IMR-90 (cell line): ENCODE measurements at regions not wholly inside any gene's neighbourhood (a gene's known extent, or its start where the extent isn't known, plus 50 kb on each side); places are given as distances from the start of the nearest gene placed in this dataset.

Experiments used
- ATAC-seq: fragments of 200-7000 bp; cut with Tn5 transposase; 2 replicates; pipeline ENCODE4 v1.9.1; 2020; ENCODE audit warnings: low read depth, mild to moderate bottlenecking, moderate library complexity
- BruUV-seq: library from RNA; stranded (reverse); fragments of 400-500 nt; replicated peaks from 2 replicates; lab custom pipeline; 2021; lab: Mats Ljungman, UMichigan
- CTCF ChIA-PET: fragments of 300-600 bp; formaldehyde crosslinking; extraction: SDS; loops from one replicate; lab custom pipeline; 2021; ENCODE audit warnings: antibody characterized with exemption; lab: Yijun Ruan, JAX
- POLR2A ChIA-PET: fragments of 300-600 bp; sonication (Branson Sonifier 250); formaldehyde crosslinking; loops from one replicate; lab custom pipeline; 2022; ENCODE audit warnings: antibody characterized with exemption; ENCODE audit not compliant: unreplicated experiment; lab: Charles Lee
- DNase-seq: peaks from one replicate; pipeline ENCODE4 v3.0.0; 2013
- H2AFZ ChIP-seq: replicated peaks from 2 replicates; pipeline ENCODE3; 2013; ENCODE audit warnings: low read length, mild to moderate bottlenecking; ENCODE audit not compliant: poor library complexity
- H2AK5ac ChIP-seq: 2 replicates; pipeline ENCODE4 v1.6.1; 2013; ENCODE audit warnings: low read depth, low read length, inconsistent platforms
- H2AK9ac ChIP-seq: replicated peaks from 2 replicates; pipeline ENCODE3; 2013; ENCODE audit warnings: mild to moderate bottlenecking, low read depth, low read length, moderate library complexity; ENCODE audit not compliant: poor library complexity
- H2BK120ac ChIP-seq: 2 replicates; pipeline ENCODE4 v1.6.1; 2013; ENCODE audit warnings: low read depth, low read length, inconsistent platforms
- H2BK15ac ChIP-seq: 3 replicates; pipeline ENCODE4 v1.6.1; 2013; ENCODE audit warnings: low read depth, low read length, inconsistent platforms
- H2BK20ac ChIP-seq: 2 replicates; pipeline ENCODE4 v1.6.1; 2013; ENCODE audit warnings: low read depth, mild to moderate bottlenecking, inconsistent platforms, low read length, moderate library complexity
- H2BK5ac ChIP-seq: 2 replicates; pipeline ENCODE4 v1.6.1; 2013; ENCODE audit warnings: mild to moderate bottlenecking, low read depth, low read length, inconsistent platforms; ENCODE audit not compliant: poor library complexity, severe bottlenecking
- H3K14ac ChIP-seq: replicated peaks from 2 replicates; pipeline ENCODE4 v1.6.1; 2013; ENCODE audit warnings: low read depth, low read length, inconsistent platforms
- H3K18ac ChIP-seq: 2 replicates; pipeline ENCODE4 v1.6.1; 2013; ENCODE audit warnings: low read depth, low read length, control low read depth
- H3K23ac ChIP-seq: 2 replicates; pipeline ENCODE4 v1.6.1; 2013; ENCODE audit warnings: low read depth, low read length, inconsistent platforms
- H3K27ac ChIP-seq: 2 replicates; pipeline ENCODE4 v1.5.1; 2013; ENCODE audit warnings: mild to moderate bottlenecking, control low read depth, low read length; ENCODE audit not compliant: insufficient read depth
- H3K27me3 ChIP-seq: 2 replicates; pipeline ENCODE4 v1.6.1; 2013; ENCODE audit warnings: low read length; ENCODE audit not compliant: control insufficient read depth, insufficient read depth
- H3K36me3 ChIP-seq: 2 replicates; pipeline ENCODE4 v1.6.1; 2013; ENCODE audit warnings: low read length, mixed read lengths; ENCODE audit not compliant: control insufficient read depth, insufficient read depth
- H3K4ac ChIP-seq: 2 replicates; pipeline ENCODE4 v1.6.1; 2013; ENCODE audit warnings: low read depth, low read length, inconsistent platforms
- H3K4me1 ChIP-seq: 2 replicates; pipeline ENCODE4 v1.6.1; 2013; ENCODE audit warnings: low read length, mixed read lengths; ENCODE audit not compliant: control insufficient read depth, insufficient read depth
- H3K4me2 ChIP-seq: 2 replicates; pipeline ENCODE4 v1.6.1; 2013; ENCODE audit warnings: low read depth, mild to moderate bottlenecking, control low read depth, low read length, moderate library complexity
- H3K4me3 ChIP-seq: 2 replicates; pipeline ENCODE4 v1.5.1; 2013; ENCODE audit warnings: low read depth, mild to moderate bottlenecking, control low read depth, low read length, moderate library complexity; ENCODE audit not compliant: insufficient read depth
- H3K56ac ChIP-seq: 2 replicates; pipeline ENCODE4 v1.6.1; 2013; ENCODE audit warnings: low read length, inconsistent platforms; ENCODE audit not compliant: insufficient read depth; ENCODE audit errors: extremely low read depth
- H3K79me1 ChIP-seq, 2 experiments: 2 replicates each; pipeline ENCODE4 v1.6.1; 2013; ENCODE audit warnings: low read length in 2 of 2, inconsistent platforms in 1 of 2, low read depth in 1 of 2
- H3K9ac ChIP-seq: 2 replicates; pipeline ENCODE4 v1.6.1; 2013; ENCODE audit warnings: low read depth, low read length, control low read depth
- H3K9me1 ChIP-seq: 2 replicates; pipeline ENCODE4 v1.6.1; 2013; ENCODE audit warnings: low read length, inconsistent platforms; ENCODE audit not compliant: insufficient read depth
- H3K9me3 ChIP-seq: 2 replicates; pipeline ENCODE4 v1.6.1; 2013; ENCODE audit warnings: low read length; ENCODE audit not compliant: control insufficient read depth, insufficient read depth
- H4K20me1 ChIP-seq: 2 replicates; pipeline ENCODE4 v1.6.1; 2013; ENCODE audit warnings: low read length, inconsistent platforms; ENCODE audit not compliant: insufficient read depth
- H4K5ac ChIP-seq: 2 replicates; pipeline ENCODE4 v1.6.1; 2013; ENCODE audit warnings: mild to moderate bottlenecking, low read depth, low read length, control low read depth
- H4K8ac ChIP-seq, 2 experiments: 2 replicates each; pipeline ENCODE4 v1.6.1; 2013; ENCODE audit warnings: low read depth in 2 of 2, low read length in 2 of 2, control low read depth in 1 of 2, inconsistent platforms in 1 of 2
- H4K91ac ChIP-seq: 2 replicates; pipeline ENCODE4 v1.6.1; 2013; ENCODE audit warnings: low read depth, low read length, inconsistent platforms; ENCODE audit not compliant: insufficient read depth
- BHLHE40 ChIP-seq: fragments of 150-350 bp; IDR thresholded peaks from 2 replicates; pipeline ENCODE4 v1.6.1; 2016; ENCODE audit warnings: mild to moderate bottlenecking, low read depth, low read length
- CEBPB ChIP-seq: IDR thresholded peaks from 2 replicates; pipeline ENCODE4 v1.6.1; 2012; ENCODE audit warnings: low read depth, low read length, improper control_type of control experiment
- CHD1 ChIP-seq: IDR thresholded peaks from 2 replicates; pipeline ENCODE4 v1.6.1; 2012; ENCODE audit warnings: low read depth, low read length, improper control_type of control experiment
- ELK1 ChIP-seq: fragments of 150-350 bp; IDR thresholded peaks from 2 replicates; pipeline ENCODE4 v1.6.1; 2016; ENCODE audit warnings: low read depth, mild to moderate bottlenecking, low read length, moderate library complexity, borderline replicate concordance
- FOS ChIP-seq: fragments of 150-350 bp; IDR thresholded peaks from 2 replicates; pipeline ENCODE4 v1.6.1; 2016; ENCODE audit warnings: low read depth, low read length
- MAFK ChIP-seq: IDR thresholded peaks from 2 replicates; pipeline ENCODE4 v1.6.1; 2012; ENCODE audit warnings: low read depth, low read length, improper control_type of control experiment
- MAZ ChIP-seq: IDR thresholded peaks from 2 replicates; pipeline ENCODE4 v1.6.1; 2012; ENCODE audit warnings: low read depth, mild to moderate bottlenecking, low read length, improper control_type of control experiment, moderate library complexity, borderline replicate concordance
- POLR2A ChIP-seq: IDR thresholded peaks from 2 replicates; pipeline ENCODE4 v1.6.1; 2012; ENCODE audit warnings: mild to moderate bottlenecking, low read depth, low read length
- RCOR1 ChIP-seq: IDR thresholded peaks from 2 replicates; pipeline ENCODE4 v1.6.1; 2012; ENCODE audit warnings: mild to moderate bottlenecking, low read length, improper control_type of control experiment; ENCODE audit not compliant: insufficient replicate concordance
- RFX5 ChIP-seq: IDR thresholded peaks from 2 replicates; pipeline ENCODE4 v1.8.0; 2012; ENCODE audit warnings: low read depth, mild to moderate bottlenecking, low read length, moderate library complexity
- USF2 ChIP-seq: fragments of 150-350 bp; IDR thresholded peaks from 2 replicates; pipeline ENCODE4 v1.6.1; 2017; ENCODE audit warnings: mild to moderate bottlenecking, antibody characterized with exemption, low read length, low read depth
- WGBS, 2 experiments: methylation state at CpG; one replicate each; pipeline versions ENCODE4 v1.1.5 to v1.1.7; 2013; ENCODE audit warnings: missing lambda C conversion rate in 2 of 2; ENCODE audit not compliant: insufficient read length in 1 of 2; ENCODE audit errors: extremely low coverage in 2 of 2; 5-methylcytosine and 5-hydroxymethylcytosine counted together
- dilution Hi-C: fragments of 300-500 bp; cut with HindIII; formaldehyde crosslinking; loops from one replicate; pipeline ENCODE4 v1.14.3; 2018; ENCODE audit warnings: low sequenced_read_pairs; ENCODE audit not compliant: unreplicated experiment
- in situ Hi-C: fragments of 300-500 bp; cut with MboI; formaldehyde crosslinking; loops from 3 replicates; pipeline ENCODE4 v1.14.3; 2019; ENCODE audit warnings: low sequenced_read_pairs, inconsistent platforms, mixed read lengths
- intact Hi-C: fragments of 100-400 bp; cut with micrococcal nuclease; formaldehyde crosslinking; loops from 2 replicates; pipeline ENCODE4 v1.10.0; 2022

GRCh38 chr21:16625491-16625890 lies 887.4 kb upstream of the CXADR start:
- no peak overlapping the region for H2AFZ ChIP-seq
- ChIA-PET CTCF (interaction anchor here (0.9 kb wide), 1 partner anchor 9 kb away, joined by 3 read pairs; no protein-coding TSS in a partner anchor), POLR2A (no interaction called here)
- no peak overlapping the region for H2BK5ac ChIP-seq
- no TSS peak for BruUV-seq
- H2BK20ac ChIP-seq, result no peak overlapping the region
- H3K18ac ChIP-seq, result no peak overlapping the region
- no peak overlapping the region for H4K8ac ChIP-seq
- H3K36me3 ChIP-seq, result no peaks in the 10 kb centered on the region
- H2AK5ac ChIP-seq, result no peak overlapping the region
- no peak overlapping the region for H2AK9ac ChIP-seq
- dilution Hi-C loops, result no loop called here
- no peaks in the 10 kb centered on the region for H3K27me3 ChIP-seq
- no peak overlapping the region for H4K5ac ChIP-seq
- in situ Hi-C loops, result no loop called here
- no peak overlapping the region for H4K91ac ChIP-seq
- no peak overlapping the region for H3K27ac ChIP-seq
- no peaks in the 10 kb centered on the region for H4K20me1 ChIP-seq
- no peak overlapping the region for H3K56ac ChIP-seq
- no peak overlapping the region for H2BK120ac ChIP-seq
- H3K9ac ChIP-seq, result no peak overlapping the region
- no peaks in the 10 kb centered on the region for H3K9me1 ChIP-seq
- H3K14ac ChIP-seq, result no peak overlapping the region
- H3K23ac ChIP-seq, result no peak overlapping the region
- ATAC-seq, result no peak
- H3K4me1 ChIP-seq, result no peaks in the 10 kb centered on the region
- no peak for DNase-seq
- H3K79me1 ChIP-seq, result no peaks in the 10 kb centered on the region
- no CpG with 5 or more reads among the region's 1 CpG for WGBS, 2 experiments
- H2BK15ac ChIP-seq, result no peak overlapping the region
- intact Hi-C loops, result no loop called here
- no peak overlapping the region for H3K4me2 ChIP-seq
- H3K4me3 ChIP-seq, result no peak overlapping the region
- TF ChIP-seq MAZ (no peak), RFX5 (no peak), MAFK (no peak), CHD1 (no peak), ELK1 (no peak), BHLHE40 (no peak), USF2 (no peak), FOS (no peak), RCOR1 (no peak), CEBPB (no peak), POLR2A (no peak)
- H3K9me3 ChIP-seq, result no peaks in the 10 kb centered on the region
- no peak overlapping the region for H3K4ac ChIP-seq
